MCF 10A (cell line): ENCODE measurements at regions not wholly inside any gene's neighbourhood (a gene's known extent, or its start where the extent isn't known, plus 50 kb on each side); places are given as distances from the start of the nearest gene placed in this dataset.

Experiments used
- BruUV-seq: library from RNA; stranded (reverse); fragments of 400-500 nt; replicated peaks from 2 replicates; lab custom pipeline; 2021; lab: Mats Ljungman, UMichigan
- CTCF ChIA-PET: fragments of 300-600 bp; sonication (Branson Sonifier 250); formaldehyde crosslinking; extraction: SDS; loops from one replicate; lab custom pipeline; 2021; ENCODE audit warnings: antibody characterized with exemption, inconsistent platforms; lab: Yijun Ruan, JAX
- POLR2A ChIA-PET: fragments of 300-600, 350-650 bp; sonication (Branson Sonifier 250); formaldehyde crosslinking; extraction: SDS; loops from one replicate; lab custom pipeline; 2020; ENCODE audit warnings: antibody characterized with exemption, inconsistent platforms; lab: Yijun Ruan, JAX
- DNase-seq: peaks from one replicate; pipeline ENCODE4 v3.0.0-alpha.2; 2018; ENCODE audit not compliant: unreplicated experiment
- H3K27ac Mint-ChIP-seq: one replicate; pipeline ENCODE4 v1.8.0; 2022; ENCODE audit warnings: mild to moderate bottlenecking, low read depth, mixed read lengths; ENCODE audit not compliant: unreplicated experiment
- H3K27me3 Mint-ChIP-seq: one replicate; pipeline ENCODE4 v1.8.0; 2022; ENCODE audit warnings: mixed read lengths; ENCODE audit not compliant: insufficient read depth, unreplicated experiment
- H3K36me3 Mint-ChIP-seq: one replicate; pipeline ENCODE4 v1.8.0; 2022; ENCODE audit warnings: mild to moderate bottlenecking, moderate library complexity, mixed read lengths; ENCODE audit not compliant: insufficient read depth, unreplicated experiment
- H3K4me1 Mint-ChIP-seq: one replicate; pipeline ENCODE4 v1.8.0; 2022; ENCODE audit warnings: mixed read lengths; ENCODE audit not compliant: insufficient read depth, unreplicated experiment
- H3K4me3 Mint-ChIP-seq: one replicate; pipeline ENCODE4 v1.8.0; 2022; ENCODE audit warnings: mild to moderate bottlenecking, moderate library complexity, mixed read lengths; ENCODE audit not compliant: unreplicated experiment
- H3K9me3 Mint-ChIP-seq: one replicate; pipeline ENCODE4 v1.8.0; 2022; ENCODE audit warnings: mixed read lengths; ENCODE audit not compliant: unreplicated experiment
- CTCF ChIP-seq: fragments of 200-600 bp; IDR thresholded peaks from one replicate; pipeline ENCODE4 v1.8.0; 2022; ENCODE audit warnings: antibody characterized with exemption, mild to moderate bottlenecking; ENCODE audit not compliant: unreplicated experiment
- intact Hi-C: fragments of 100-400 bp; cut with micrococcal nuclease; formaldehyde crosslinking; loops from 2 replicates; pipeline ENCODE4 v1.14.1; 2022

GRCh38 chr20:52496191-52496590, 304.6 kb upstream of the ZFP64 start:
- Mint-ChIP-seq H3K27me3 (no peaks in the 10 kb centered on the region), H3K9me3 (peaks cover 2% of the 10 kb centered on the region), H3K4me3 (no peak overlapping the region), H3K27ac (no peak overlapping the region), H3K36me3 (no peaks in the 10 kb centered on the region), H3K4me1 (peaks cover 5% of the 10 kb centered on the region)
- ChIA-PET POLR2A (no interaction called here), CTCF (interaction anchor here (0.6 kb wide), 1 partner anchor 120 kb away, joined by 3 read pairs; no protein-coding TSS in a partner anchor)
- DNase-seq: no peak
- TF ChIP-seq CTCF: no peak
- BruUV-seq: no TSS peak
- intact Hi-C loops: no loop called here

- Mint-ChIP-seq H3K4me1 (peaks cover 5% of the 10 kb centered on the region), H3K9me3 (peaks cover 9% of the 10 kb centered on the region), H3K27ac (no peak overlapping the region), H3K36me3 (no peaks in the 10 kb centered on the region), H3K4me3 (no peak overlapping the region), H3K27me3 (no peaks in the 10 kb centered on the region)
- CTCF ChIA-PET: interaction anchor here (0.7 kb wide), 1 partner anchor 255 kb away, joined by 5 read pairs; no protein-coding TSS in a partner anchor
- intact Hi-C loops: no loop called here
- BruUV-seq: no TSS peak
- peak; percentile 2 for DNase-seq
- TF ChIP-seq CTCF: no peak
- POLR2A ChIA-PET: no interaction called here
Measured at GRCh38 chr20:52494244-52494643, 302.7 kb upstream of the ZFP64 start.

DNA sequence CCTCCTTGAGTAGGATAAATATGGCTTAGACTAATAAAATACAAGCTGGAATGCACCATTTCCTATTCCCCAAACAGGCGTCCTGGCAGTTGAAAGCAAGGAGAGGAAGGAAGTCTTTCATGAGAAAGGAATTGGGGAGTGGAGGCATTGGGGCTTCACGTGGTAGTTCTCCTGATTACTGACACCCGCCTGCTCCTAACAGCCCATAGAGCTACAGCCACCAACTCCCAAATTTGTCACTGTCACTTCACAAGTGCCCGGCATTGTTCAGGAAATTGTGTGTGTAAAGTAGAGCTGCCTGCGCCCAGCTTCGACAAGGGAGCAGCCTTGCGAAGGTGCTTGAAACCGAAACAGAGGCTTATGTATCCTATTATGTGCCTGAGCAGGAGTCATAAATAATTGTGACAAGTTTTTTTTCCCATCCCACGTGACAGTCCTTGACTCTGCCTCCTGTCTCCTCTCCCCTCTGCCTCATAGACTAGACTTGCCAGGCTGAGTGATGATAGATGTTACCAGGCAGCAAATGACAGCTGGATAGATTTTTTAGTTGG, 301.7 kb upstream of the ZFP64 start:
- Mint-ChIP-seq H3K27ac (no peak overlapping the region), H3K36me3 (no peaks in the 10 kb centered on the region), H3K27me3 (no peaks in the 10 kb centered on the region), H3K4me1 (peaks cover 5% of the 10 kb centered on the region), H3K9me3 (peaks cover 9% of the 10 kb centered on the region), H3K4me3 (no peak overlapping the region)
- intact Hi-C loops: no loop called here
- CTCF ChIA-PET: interaction anchor here (0.7 kb wide), 1 partner anchor 19 kb away, joined by 3 read pairs; no protein-coding TSS in a partner anchor
- no peak for TF ChIP-seq CTCF
- POLR2A ChIA-PET: no interaction called here
- no TSS peak for BruUV-seq
- no peak for DNase-seq

- Mint-ChIP-seq H3K36me3 (no peaks in the 10 kb centered on the region), H3K4me3 (no peak overlapping the region), H3K4me1 (peaks cover 5% of the 10 kb centered on the region), H3K27me3 (no peaks in the 10 kb centered on the region), H3K9me3 (peaks cover 9% of the 10 kb centered on the region), H3K27ac (no peak overlapping the region)
- DNase-seq: no peak
- intact Hi-C loops: no loop called here
- ChIA-PET POLR2A (no interaction called here), CTCF (interaction anchor here (0.6 kb wide), 1 partner anchor 728 kb away, joined by 3 read pairs; no protein-coding TSS in a partner anchor)
- TF ChIP-seq CTCF: no peak
- BruUV-seq: no TSS peak
Measured at GRCh38 chr20:52490711-52491430, 299.3 kb upstream of the ZFP64 start.
